Urinary bladder (tissue), 3 donors: ENCODE measurements at regions not wholly inside any gene's neighbourhood (a gene's known extent, or its start where the extent isn't known, plus 50 kb on each side); places are given as distances from the start of the nearest gene placed in this dataset.
"Not testable (repeated sequence)": the region's sequence is repeated elsewhere in the genome, so short reads cannot be mapped to it uniquely, and the experiment has no call there.

Experiments
- DNase-seq: peaks from one replicate; pipeline ENCODE4 v3.0.0-alpha.2; 2015; ENCODE audit errors: extremely low spot score
- H3K27ac ChIP-seq: one replicate; pipeline ENCODE4 v1.5.1; 2013; ENCODE audit warnings: low read depth, mild to moderate bottlenecking, moderate library complexity
- H3K36me3 ChIP-seq: one replicate; pipeline ENCODE4 v1.6.1; 2013; ENCODE audit warnings: mild to moderate bottlenecking, moderate library complexity; ENCODE audit not compliant: insufficient read depth
- H3K4me1 ChIP-seq: one replicate; pipeline ENCODE4 v1.6.1; 2013; ENCODE audit warnings: mild to moderate bottlenecking, moderate library complexity; ENCODE audit not compliant: insufficient read depth
- H3K4me3 ChIP-seq: one replicate; pipeline ENCODE4 v1.5.1; 2013; ENCODE audit warnings: low read depth, low read length
- WGBS: extraction: QIAGEN DNeasy Blood & Tissue Kit; methylation state at CpG from one replicate; pipeline ENCODE4 v1.1.7; 2013; 5-methylcytosine and 5-hydroxymethylcytosine counted together
- donor health status: healthy with polysubstance abuse.
- donor health status: healthy.

DNA sequence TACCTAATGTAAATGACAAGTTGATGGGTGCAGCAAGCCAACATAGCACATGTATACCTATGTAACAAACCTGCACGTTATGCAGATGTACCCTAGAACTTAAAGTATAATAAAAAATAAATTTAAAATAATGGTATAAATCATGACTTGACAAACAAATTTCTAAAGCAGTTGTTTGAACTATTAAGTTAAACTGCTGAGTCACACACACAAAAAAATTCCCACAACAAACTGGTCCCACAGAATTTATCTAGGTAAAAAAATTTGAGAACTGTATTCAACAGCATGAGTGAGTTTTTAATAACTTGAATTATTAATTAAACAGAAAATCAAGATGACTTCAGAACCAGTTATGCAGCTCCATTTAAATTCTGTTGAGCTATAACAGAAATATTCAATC, 186.0 kb upstream of the SOX6 start:
- WGBS = 95% methylated on average over 1 of the region's 1 CpG

DNA sequence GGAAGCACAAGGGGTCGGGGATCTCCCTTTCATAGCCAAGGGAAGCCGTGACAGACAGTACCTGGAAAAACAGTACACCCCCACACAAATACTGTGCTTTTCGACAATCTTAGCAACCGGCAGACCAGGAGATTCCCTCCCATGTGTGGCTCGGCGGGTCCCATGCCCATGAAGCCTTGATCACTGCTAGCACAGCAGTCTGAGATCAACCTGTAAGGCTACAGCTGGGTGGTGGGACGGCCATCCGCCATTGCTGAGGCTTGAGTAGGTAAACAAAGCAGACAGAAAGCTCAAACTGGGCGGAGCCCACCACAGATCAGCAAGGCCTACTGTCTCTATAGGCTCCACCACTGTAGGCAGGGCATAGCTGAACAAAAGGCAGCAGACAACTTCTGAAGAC, 180.2 kb upstream of the SOX6 start:
- H3K27ac ChIP-seq = no peak overlapping the region
- 94% methylated on average over 9 of the region's 9 CpGs for WGBS
- no peaks in the 10 kb centered on the region for H3K4me1 ChIP-seq
- no peaks in the 10 kb centered on the region for H3K36me3 ChIP-seq
- H3K4me3 ChIP-seq = no peak overlapping the region
- DNase-seq = no peak

More for the DNA sequence above, 186.0 kb upstream of the SOX6 start:
- H3K27ac ChIP-seq = no peak overlapping the region
- no peak overlapping the region for H3K4me3 ChIP-seq
- H3K4me1 ChIP-seq = no peaks in the 10 kb centered on the region
- no peak for DNase-seq
- H3K36me3 ChIP-seq = no peaks in the 10 kb centered on the region

DNA sequence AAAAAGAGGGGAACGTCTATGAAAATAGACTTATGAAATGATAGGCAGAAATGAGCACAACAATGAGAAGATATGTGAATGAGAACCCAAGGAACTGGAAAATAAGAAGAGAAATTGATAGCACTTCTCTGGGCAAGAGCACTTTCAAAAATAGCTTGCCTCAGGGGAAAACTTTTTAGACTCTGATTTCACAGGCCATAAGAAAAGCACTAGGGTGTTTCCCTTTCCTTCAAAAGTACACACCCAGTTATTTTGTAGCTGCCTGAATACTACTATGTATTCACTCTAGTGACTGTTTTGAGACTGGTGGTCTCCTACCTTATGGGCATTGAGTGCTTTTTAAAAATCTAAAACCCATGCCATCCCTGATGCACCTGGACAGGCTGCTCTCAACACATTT, 172.3 kb upstream of the SOX6 start:
- H3K4me3 ChIP-seq = no peak overlapping the region
- no peaks in the 10 kb centered on the region for H3K36me3 ChIP-seq
- WGBS = 67% methylated on average over 1 of the region's 1 CpG
- H3K4me1 ChIP-seq = no peaks in the 10 kb centered on the region
- DNase-seq = no peak
- H3K27ac ChIP-seq = no peak overlapping the region

DNA sequence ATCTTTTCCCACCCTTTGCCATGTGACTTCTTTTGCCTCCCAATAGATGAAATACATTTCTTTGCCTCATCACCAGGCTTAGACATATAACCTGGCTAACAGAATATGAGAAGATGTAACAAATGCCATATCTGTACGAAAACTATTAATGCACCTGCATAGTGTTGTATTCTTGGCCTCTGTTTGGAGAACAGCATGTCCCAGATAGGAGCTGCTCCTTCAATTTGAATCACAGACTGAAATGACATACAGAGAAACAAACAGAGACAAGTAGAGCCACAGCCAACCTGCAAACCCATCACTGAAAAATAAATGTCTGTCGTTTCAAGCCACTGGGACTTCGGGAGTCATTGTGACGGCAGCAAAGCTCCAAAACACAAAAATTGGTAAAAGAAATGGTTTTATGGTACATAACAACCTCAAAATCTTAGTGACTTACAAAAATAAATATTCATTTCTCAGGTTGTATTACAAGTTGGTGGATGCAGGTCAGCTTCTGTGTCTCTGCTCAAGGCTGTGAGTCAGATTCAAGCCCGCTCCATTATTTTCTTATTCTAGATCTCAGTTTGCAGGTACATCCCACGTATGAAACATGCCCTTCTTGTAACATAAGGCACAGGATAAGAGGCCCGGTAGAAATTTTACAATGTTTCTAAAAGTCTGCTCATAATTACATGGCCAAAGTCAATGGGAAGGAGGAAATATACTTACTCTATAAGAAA, 171.3 kb upstream of the SOX6 start:
- Histone ChIP-seq H3K4me1 (no peaks in the 10 kb centered on the region), H3K4me3 (no peak overlapping the region), H3K27ac (no peak overlapping the region), H3K36me3 (no peaks in the 10 kb centered on the region)
- no peak for DNase-seq
- WGBS = 86% methylated on average over 7 of the region's 7 CpGs

DNA sequence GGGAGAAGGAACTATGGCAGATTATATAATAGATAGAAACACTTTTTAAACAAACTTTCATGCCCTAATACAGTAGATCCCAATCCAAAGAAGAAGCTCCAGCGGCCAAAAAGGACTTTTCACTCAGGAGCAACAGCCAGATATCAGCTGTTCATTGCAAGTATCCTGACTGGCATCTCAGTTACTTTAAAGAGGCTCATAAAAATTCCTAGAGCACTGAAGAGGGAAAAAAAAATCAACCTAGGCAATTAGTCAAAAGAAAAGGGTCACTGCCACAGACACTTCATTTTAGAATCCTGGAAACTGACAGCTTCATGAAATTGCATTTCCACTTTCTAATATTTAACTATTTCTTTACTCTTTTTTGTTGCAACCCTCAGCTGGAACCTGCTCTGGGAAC, 170.6 kb upstream of the SOX6 start:
- no peak overlapping the region for H3K4me3 ChIP-seq
- DNase-seq = no peak
- no peaks in the 10 kb centered on the region for H3K36me3 ChIP-seq
- H3K4me1 ChIP-seq = no peaks in the 10 kb centered on the region
- H3K27ac ChIP-seq = no peak overlapping the region
- 64% methylated on average over 1 of the region's 1 CpG for WGBS

DNA sequence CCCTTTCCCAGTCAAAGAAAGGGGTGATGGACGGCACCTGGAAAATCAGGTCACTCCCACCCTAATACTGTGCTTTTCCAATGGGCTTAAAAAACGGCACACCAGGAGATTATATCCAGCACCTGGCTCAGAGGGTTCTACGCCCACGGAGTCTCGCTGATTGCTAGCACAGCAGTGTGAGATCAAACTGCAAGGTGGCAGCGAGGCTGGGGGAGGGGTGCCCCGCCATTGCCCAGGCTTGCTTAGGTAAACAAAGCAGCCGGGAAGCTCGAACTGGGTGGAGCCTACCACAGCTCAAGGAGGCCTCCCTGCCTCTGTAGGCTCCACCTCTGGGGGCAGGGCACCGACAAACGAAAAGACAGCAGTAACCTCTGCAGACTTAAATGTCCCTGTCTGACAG, 164.4 kb upstream of the SOX6 start:
- not testable (repeated sequence) for DNase-seq, H3K4me3 ChIP-seq, H3K36me3 ChIP-seq, H3K27ac ChIP-seq, H3K4me1 ChIP-seq
- WGBS = 90% methylated on average over 11 of the region's 11 CpGs

DNA sequence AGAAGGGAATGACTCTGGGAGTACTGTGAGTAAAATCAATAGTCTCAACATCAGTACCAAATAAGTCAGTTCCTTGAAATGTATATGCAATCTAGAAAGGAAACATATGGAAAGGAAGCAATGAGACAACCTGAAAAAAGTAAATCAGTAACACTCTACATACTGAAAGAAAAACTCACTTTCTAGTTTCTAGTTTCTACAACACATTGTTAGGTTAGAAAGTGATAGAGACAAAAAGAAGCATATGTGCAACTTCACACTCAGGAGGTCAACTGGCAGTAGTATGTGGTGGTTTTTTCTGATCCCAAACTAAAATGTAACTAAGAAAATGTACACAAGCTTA, 156.5 kb upstream of the SOX6 start:
- no peaks in the 10 kb centered on the region for H3K4me1 ChIP-seq
- no peak for DNase-seq
- H3K36me3 ChIP-seq = no peaks in the 10 kb centered on the region
- no peak overlapping the region for H3K27ac ChIP-seq
- no peak overlapping the region for H3K4me3 ChIP-seq

DNA sequence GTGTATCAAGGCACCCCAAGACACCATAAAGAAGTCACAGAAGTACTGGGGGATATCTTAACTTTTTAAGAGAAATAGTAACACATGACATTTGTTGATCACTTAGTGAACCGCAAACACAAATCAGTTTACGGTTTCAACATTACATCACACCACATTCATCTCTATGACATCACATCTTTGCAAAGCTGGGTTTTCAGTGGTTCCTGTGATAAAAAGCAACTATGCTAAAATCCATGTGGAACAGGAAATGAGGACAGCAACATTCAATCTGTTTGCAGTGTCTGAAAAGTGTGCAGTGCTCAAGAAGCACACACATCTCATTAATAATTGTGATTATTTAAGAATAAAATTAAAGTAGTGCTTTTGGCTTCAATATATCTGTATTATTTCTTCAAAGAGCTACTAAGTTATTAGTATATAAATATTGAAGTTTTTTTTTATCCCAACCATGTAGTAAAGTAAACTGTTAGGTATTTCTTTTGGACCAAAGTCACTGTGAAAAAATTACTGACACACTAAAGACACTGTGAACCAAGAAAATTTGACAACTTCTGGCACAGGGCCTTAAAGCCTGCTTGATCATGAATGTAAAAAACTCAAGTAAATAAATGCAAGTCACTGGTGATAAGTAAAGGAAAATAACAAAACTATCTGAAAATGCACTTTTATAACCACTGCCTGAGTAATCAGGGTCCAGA, 156.0 kb upstream of the SOX6 start:
- H3K4me1 ChIP-seq = no peaks in the 10 kb centered on the region
- no peak for DNase-seq
- H3K4me3 ChIP-seq = no peak overlapping the region
- H3K36me3 ChIP-seq = no peaks in the 10 kb centered on the region
- no peak overlapping the region for H3K27ac ChIP-seq
- WGBS = 78% methylated on average over 2 of the region's 2 CpGs

DNA sequence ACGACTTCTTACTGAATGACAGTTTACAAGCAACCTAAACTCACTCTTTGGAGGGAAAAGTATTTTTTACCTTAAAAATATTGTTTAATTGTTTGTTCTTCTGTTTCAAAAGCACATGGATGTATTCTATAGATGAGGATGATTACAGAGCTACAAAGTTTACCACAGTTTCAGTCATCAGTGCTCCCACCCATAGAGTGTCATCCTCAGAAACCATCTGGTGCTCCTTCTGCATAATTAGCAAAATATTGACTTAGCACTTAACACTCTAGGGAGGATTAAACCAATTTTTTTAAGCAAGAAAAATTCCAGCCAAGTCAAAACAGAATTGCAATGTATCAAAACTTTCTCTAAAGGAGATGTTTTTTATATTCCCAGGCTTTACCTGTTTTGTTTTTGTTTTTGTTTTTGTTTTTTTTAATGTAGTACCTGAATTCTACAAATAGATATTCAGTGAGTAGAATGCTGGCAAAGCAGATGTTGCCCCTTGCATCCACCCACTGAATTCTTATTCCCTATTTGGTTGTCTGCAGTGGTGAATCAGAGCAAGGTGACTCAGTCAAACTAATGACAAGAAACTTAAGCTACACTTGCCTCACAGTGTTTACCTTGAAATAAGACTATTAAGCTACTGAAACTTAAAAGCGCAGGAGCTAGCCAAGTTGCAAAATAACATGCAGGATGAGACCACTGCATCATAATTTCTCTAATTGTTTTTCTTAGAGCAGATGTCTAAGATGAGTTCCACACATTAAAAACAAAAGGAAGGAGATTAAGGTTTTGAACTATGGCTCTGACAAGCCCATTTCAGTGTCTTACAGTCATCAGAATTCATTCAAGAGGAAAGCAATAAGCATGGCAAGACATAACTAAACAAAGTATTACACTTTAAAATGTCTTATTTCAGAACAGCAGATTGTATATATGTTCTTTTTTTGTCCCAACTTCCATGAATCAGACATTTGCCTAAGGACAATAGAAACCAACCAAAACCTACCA, 155.1 kb upstream of the SOX6 start:
- Histone ChIP-seq H3K36me3 (no peaks in the 10 kb centered on the region), H3K27ac (no peak overlapping the region), H3K4me1 (no peaks in the 10 kb centered on the region), H3K4me3 (no peak overlapping the region)
- 79% methylated on average over 2 of the region's 2 CpGs for WGBS
- no peak for DNase-seq

DNA sequence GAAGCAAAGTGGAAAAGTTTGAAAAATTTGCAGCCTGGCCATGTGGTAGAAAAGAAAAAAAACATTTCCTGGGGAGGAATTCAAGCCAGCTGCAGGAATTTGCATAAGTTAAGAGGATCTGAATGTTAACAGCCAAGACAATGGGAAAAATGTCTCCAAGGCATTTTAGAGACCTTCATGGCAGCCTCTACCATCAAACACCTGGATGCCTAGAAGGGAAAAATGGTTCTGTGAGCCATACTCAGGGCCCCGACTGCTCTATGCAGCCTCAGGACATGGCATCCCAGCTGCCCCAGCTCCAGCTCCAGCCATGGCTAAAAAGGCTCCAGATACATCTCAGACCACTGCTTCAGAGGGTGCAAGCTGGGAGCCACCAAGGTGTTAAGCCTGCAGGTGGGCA, 149.1 kb upstream of the SOX6 start:
- Histone ChIP-seq H3K4me3 (no peak overlapping the region), H3K27ac (no peak overlapping the region), H3K36me3 (no peaks in the 10 kb centered on the region), H3K4me1 (no peaks in the 10 kb centered on the region)
- DNase-seq = no peak
- 87% methylated on average over 1 of the region's 1 CpG for WGBS

DNA sequence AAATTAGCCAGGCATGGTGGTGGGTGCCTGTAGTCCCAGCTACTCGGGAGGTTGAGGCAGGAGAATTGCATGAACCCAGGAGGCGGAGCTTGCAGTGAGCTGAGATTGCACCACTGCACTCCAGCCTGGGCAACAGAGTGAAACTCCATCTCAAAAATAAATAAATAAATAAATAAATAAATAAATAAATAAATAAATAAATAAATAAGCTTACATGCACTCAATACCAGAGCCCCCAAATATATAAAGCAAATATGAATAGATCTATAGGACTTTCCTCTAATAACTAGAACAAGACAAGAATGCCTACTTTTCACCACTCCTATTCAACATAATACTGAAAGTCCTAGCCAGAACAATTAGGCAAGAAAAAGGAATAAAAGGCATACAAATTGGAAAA, 147.5 kb upstream of the SOX6 start:
- not testable (repeated sequence) for H3K27ac ChIP-seq, DNase-seq, H3K4me1 ChIP-seq, H3K4me3 ChIP-seq, H3K36me3 ChIP-seq
- 72% methylated on average over 2 of the region's 2 CpGs for WGBS

DNA sequence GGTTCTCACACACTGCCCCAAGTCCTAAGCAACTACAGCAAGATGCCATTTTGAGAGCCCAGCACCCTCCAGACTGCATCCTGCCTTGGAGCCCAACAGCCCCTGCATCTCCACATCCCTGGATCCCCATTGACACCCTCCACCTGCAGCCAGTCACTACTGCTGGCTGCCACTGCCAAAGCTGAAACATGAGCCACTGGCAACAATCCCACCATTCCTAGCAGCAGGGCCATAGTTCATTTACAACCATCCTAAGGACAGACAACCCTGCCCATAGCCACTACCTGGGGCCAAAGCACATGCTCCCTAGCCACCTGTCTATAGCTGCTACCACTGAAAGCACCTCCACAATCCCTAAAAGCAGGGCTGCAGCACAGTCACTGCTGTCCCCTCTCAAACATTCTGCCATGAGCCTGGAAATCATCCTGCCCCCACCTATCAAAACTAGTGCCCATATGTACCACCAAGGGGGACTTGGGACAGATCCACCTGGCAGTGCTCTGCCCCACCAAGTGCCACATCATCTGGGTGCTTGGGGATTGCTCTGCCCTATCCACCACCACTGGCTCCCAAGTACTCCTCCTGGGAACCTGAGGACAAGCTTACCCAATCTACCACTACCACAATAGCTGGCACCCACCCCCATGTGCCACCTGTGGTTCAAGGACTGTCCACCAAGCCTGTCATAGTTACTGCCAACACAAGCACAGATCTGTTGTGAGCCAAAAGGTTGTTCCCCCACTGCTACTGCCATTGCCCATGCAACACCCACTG, 138.8 kb upstream of the SOX6 start:
- H3K4me1 ChIP-seq = no peaks in the 10 kb centered on the region
- H3K27ac ChIP-seq = no peak overlapping the region
- no peak for DNase-seq
- no peaks in the 10 kb centered on the region for H3K36me3 ChIP-seq
- H3K4me3 ChIP-seq = no peak overlapping the region

DNA sequence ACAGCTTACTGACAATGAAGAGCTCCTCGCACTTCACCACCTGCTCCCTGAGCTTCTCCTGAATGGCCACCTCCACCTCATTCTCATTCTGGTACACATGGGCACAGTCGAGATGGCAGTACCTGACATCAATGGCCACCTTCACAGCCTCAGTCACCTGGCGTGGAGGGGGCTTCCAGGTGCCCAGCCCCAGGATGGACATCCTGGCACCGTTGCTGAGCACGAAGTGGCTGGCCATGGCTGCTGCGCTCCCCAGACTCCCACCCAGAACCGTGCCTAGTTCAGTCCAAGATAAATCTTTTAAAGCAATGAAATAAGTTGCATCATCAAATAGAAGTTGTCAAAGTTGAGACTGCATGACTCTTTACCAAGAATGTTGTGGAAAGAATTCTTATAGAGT, 128.1 kb upstream of the SOX6 start:
- Histone ChIP-seq H3K4me1 (no peaks in the 10 kb centered on the region), H3K36me3 (no peaks in the 10 kb centered on the region), H3K4me3 (no peak overlapping the region), H3K27ac (no peak overlapping the region)
- no peak for DNase-seq
- WGBS = 93% methylated on average over 7 of the region's 7 CpGs
